ENCODE measurements at regions not wholly inside any gene's neighbourhood (a gene's known extent, or its start where the extent isn't known, plus 50 kb on each side); places are given as distances from the start of the nearest gene placed in this dataset.

GRCh38 chr4:178082906-178083305 is 640.7 kb upstream of the AGA start:
- Histone ChIP-seq H4K8ac (ENCODE audit: low read depth in 2 of 2, low read length in 2 of 2) (no peak overlapping the region), H2AFZ (replicated peaks; ENCODE audit: low read length, poor library complexity) (no peak overlapping the region), H2AK9ac (replicated peaks; ENCODE audit: low read depth, low read length, poor library complexity) (no peak overlapping the region), H4K91ac (ENCODE audit: insufficient read depth, low read depth, low read length) (no peak overlapping the region), H3K4ac (ENCODE audit: low read depth, low read length) (no peak overlapping the region), H2AK5ac (ENCODE audit: low read depth, low read length) (no peak overlapping the region), H3K27ac (ENCODE audit: insufficient read depth, low read length) (no peak overlapping the region), H3K27me3 (ENCODE audit: control insufficient read depth, insufficient read depth, low read length) (no peaks in the 10 kb centered on the region), H3K4me1 (ENCODE audit: control insufficient read depth, insufficient read depth, low read length) (no peaks in the 10 kb centered on the region), H2BK5ac (ENCODE audit: low read depth, low read length, poor library complexity, severe bottlenecking) (no peak overlapping the region), H3K79me1 (ENCODE audit: low read depth in 1 of 2, low read length in 2 of 2) (no peaks in the 10 kb centered on the region), H3K4me3 (ENCODE audit: insufficient read depth, low read depth, low read length) (no peak overlapping the region), H3K14ac (replicated peaks; ENCODE audit: low read depth, low read length) (no peak overlapping the region), H3K4me2 (ENCODE audit: low read depth, low read length) (no peak overlapping the region), H4K5ac (ENCODE audit: low read depth, low read length) (no peak overlapping the region), H3K9ac (ENCODE audit: low read depth, low read length) (no peak overlapping the region), H3K9me1 (ENCODE audit: insufficient read depth, low read length) (no peaks in the 10 kb centered on the region), H3K18ac (ENCODE audit: low read depth, low read length) (no peak overlapping the region), H4K20me1 (ENCODE audit: insufficient read depth, low read length) (no peaks in the 10 kb centered on the region), H3K9me3 (ENCODE audit: control insufficient read depth, insufficient read depth, low read length) (no peaks in the 10 kb centered on the region; the same call in 1 of the 2 replicates), H2BK15ac (ENCODE audit: low read depth, low read length) (no peak overlapping the region), H2BK20ac (ENCODE audit: low read depth, low read length) (no peak overlapping the region), H3K36me3 (ENCODE audit: control insufficient read depth, insufficient read depth, low read length) (no peaks in the 10 kb centered on the region), H3K56ac (ENCODE audit: extremely low read depth, insufficient read depth, low read length) (no peak overlapping the region), H2BK120ac (ENCODE audit: low read depth, low read length) (no peak overlapping the region), H3K23ac (ENCODE audit: low read depth, low read length) (no peak overlapping the region)
- DNase-seq (no peak), ATAC-seq (ENCODE audit: low read depth) (no peak)
- dilution Hi-C loops (cut with HindIII; ENCODE audit: low sequenced_read_pairs, unreplicated experiment) = no loop called here
- CTCF ChIA-PET = no interaction called here
- TF ChIP-seq RFX5 (IDR thresholded peaks at IDR 0.05; ENCODE audit: low read depth, low read length) (no peak), MXI1 (IDR thresholded peaks at IDR 0.05; ENCODE audit: borderline replicate concordance, low read depth, low read length) (no peak), USF2 (IDR thresholded peaks at IDR 0.05; ENCODE audit: low read depth, low read length) (no peak)
- in situ Hi-C loops (cut with MboI; ENCODE audit: low sequenced_read_pairs) = no loop called here
- no TSS peak for BruUV-seq (replicated peaks)
- intact Hi-C loops (cut with micrococcal nuclease) = no loop called here
- no CpG with 5 or more reads among the region's 1 CpG for WGBS, 2 experiments (ENCODE audit: extremely low coverage in 2 of 2, insufficient read length in 1 of 2)
- POLR2A ChIA-PET (ENCODE audit: unreplicated experiment) = no interaction called here

Data from IMR-90 (cell line).